Thyroid gland (tissue), 4 donors: ENCODE measurements at regions not wholly inside any gene's neighbourhood (a gene's known extent, or its start where the extent isn't known, plus 50 kb on each side); places are given as distances from the start of the nearest gene placed in this dataset.

ENCODE experiments used
- POLR2A ChIP-seq, 2 donors: fragments of 450-650 bp; IDR thresholded peaks; one replicate each; pipeline ENCODE4 v1.6.1; 2017; ENCODE audit warnings: antibody characterized with exemption in 2 of 2, mild to moderate bottlenecking in 2 of 2, moderate library complexity in 1 of 2
- TF ChIP-seq, protein P1 (sequence below), 6 experiments: fragments of 200-600 bp in 3 of 6; fragments of 450-650 bp in 3 of 6; sonication (generic) in 3 of 6; IDR thresholded peaks; one replicate each; pipeline ENCODE4 v1.5.1; 2016 to 2019; ENCODE audit warnings: antibody characterized with exemption in 6 of 6, mild to moderate bottlenecking in 2 of 6, inconsistent platforms in 1 of 6, moderate library complexity in 1 of 6

DNA sequence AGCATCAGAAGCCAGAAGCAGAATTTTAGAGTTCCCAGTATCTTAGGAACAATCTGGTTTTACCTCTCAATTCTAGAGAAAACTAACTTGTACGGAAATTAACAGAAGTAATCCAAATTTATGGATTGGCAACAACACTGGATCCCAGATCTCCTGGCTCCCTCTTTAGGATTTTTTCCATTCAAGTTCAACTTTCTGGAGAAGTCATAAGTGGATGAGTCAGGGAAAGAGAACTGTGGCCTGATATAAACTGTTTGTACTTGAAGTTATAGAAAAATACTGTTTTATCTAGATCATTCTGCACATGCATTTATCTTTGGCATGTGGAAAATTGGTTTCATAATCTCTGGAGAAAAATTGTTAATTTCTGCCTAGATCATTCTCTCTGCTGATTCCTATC, 380.4 kb downstream of the PCDH7 start:
- TF ChIP-seq POLR2A (IDR thresholded peaks at IDR 0.05) = no peak
- TF ChIP-seq, protein P1, sequence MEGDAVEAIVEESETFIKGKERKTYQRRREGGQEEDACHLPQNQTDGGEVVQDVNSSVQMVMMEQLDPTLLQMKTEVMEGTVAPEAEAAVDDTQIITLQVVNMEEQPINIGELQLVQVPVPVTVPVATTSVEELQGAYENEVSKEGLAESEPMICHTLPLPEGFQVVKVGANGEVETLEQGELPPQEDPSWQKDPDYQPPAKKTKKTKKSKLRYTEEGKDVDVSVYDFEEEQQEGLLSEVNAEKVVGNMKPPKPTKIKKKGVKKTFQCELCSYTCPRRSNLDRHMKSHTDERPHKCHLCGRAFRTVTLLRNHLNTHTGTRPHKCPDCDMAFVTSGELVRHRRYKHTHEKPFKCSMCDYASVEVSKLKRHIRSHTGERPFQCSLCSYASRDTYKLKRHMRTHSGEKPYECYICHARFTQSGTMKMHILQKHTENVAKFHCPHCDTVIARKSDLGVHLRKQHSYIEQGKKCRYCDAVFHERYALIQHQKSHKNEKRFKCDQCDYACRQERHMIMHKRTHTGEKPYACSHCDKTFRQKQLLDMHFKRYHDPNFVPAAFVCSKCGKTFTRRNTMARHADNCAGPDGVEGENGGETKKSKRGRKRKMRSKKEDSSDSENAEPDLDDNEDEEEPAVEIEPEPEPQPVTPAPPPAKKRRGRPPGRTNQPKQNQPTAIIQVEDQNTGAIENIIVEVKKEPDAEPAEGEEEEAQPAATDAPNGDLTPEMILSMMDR (IDR thresholded peaks at IDR 0.05) = no peak
